Panc1 (cell line): ENCODE measurements at regions not wholly inside any gene's neighbourhood (a gene's known extent, or its start where the extent isn't known, plus 50 kb on each side); places are given as distances from the start of the nearest gene placed in this dataset.

ENCODE experiments used
- ATAC-seq: fragments of 200-7000 bp; cut with Tn5 transposase; 2 replicates; pipeline ENCODE4 v1.9.1; 2020; ENCODE audit warnings: mild to moderate bottlenecking, moderate library complexity
- BruUV-seq: library from RNA; stranded (reverse); fragments of 400-500 nt; replicated peaks from 2 replicates; lab custom pipeline; 2021; lab: Mats Ljungman, UMichigan
- CTCF ChIA-PET: fragments of 300-600 bp; sonication (Branson Sonifier 250); formaldehyde crosslinking; loops from one replicate; lab custom pipeline; 2022; ENCODE audit warnings: antibody characterized with exemption; lab: Charles Lee
- POLR2A ChIA-PET: fragments of 300-600 bp; sonication (Branson Sonifier 250); formaldehyde crosslinking; loops from one replicate; lab custom pipeline; 2022; ENCODE audit warnings: antibody characterized with exemption; lab: Charles Lee
- DNase-seq: peaks from one replicate; pipeline ENCODE4 v3.0.0-alpha.2; 2010; ENCODE audit warnings: low read depth, low spot score
- H3K27ac ChIP-seq: 2 replicates; pipeline ENCODE4 v1.5.1; 2011; ENCODE audit warnings: mild to moderate bottlenecking, low read length, inconsistent platforms
- H3K27me3 ChIP-seq: fragments of 200-500 bp; sonication (Bioruptor generic); 2 replicates; pipeline ENCODE4 v1.6.0; 2014; ENCODE audit warnings: low read length, inconsistent platforms; ENCODE audit not compliant: control insufficient read depth, insufficient read depth
- H3K36me3 ChIP-seq: fragments of 200-500 bp; sonication (Bioruptor generic); 2 replicates; pipeline ENCODE4 v1.5.1; 2014; ENCODE audit warnings: inconsistent platforms, mild to moderate bottlenecking, low read length, moderate library complexity; ENCODE audit not compliant: control insufficient read depth, insufficient read depth
- H3K4me1 ChIP-seq: 2 replicates; pipeline ENCODE4 v1.5.1; 2011; ENCODE audit warnings: inconsistent platforms, mild to moderate bottlenecking, low read length, moderate library complexity; ENCODE audit not compliant: control insufficient read depth, insufficient read depth
- H3K4me3 ChIP-seq, 2 experiments: 2 replicates each; pipeline ENCODE4 v1.5.1; 2011 to 2012; ENCODE audit warnings: low read depth in 2 of 2, low read length in 2 of 2, mild to moderate bottlenecking in 2 of 2, inconsistent platforms in 1 of 2, moderate library complexity in 1 of 2
- H3K9me3 ChIP-seq: fragments of 200-500 bp; sonication (Bioruptor generic); 2 replicates; pipeline ENCODE4 v1.5.1; 2014; ENCODE audit warnings: low read depth, mild to moderate bottlenecking, inconsistent platforms, low read length, moderate library complexity; ENCODE audit not compliant: control insufficient read depth, insufficient read depth
- CTCF ChIP-seq: fragments of 450-650 bp; IDR thresholded peaks from 2 replicates; pipeline ENCODE4 v1.5.1; 2017; ENCODE audit warnings: mild to moderate bottlenecking
- POLR2AphosphoS5 ChIP-seq: IDR thresholded peaks from 2 replicates; pipeline ENCODE4 v1.6.1; 2012; ENCODE audit warnings: mild to moderate bottlenecking, low read depth, low read length, moderate library complexity
- REST ChIP-seq, 2 experiments: IDR thresholded peaks; 2 replicates each; pipeline ENCODE4 v1.6.1; 2011 to 2012; ENCODE audit warnings: low read depth in 2 of 2, control low read depth in 1 of 2, low read length in 1 of 2, mild to moderate bottlenecking in 1 of 2, moderate library complexity in 1 of 2; ENCODE audit not compliant: insufficient read depth in 1 of 2
- SIN3A ChIP-seq: IDR thresholded peaks from 2 replicates; pipeline ENCODE4 v1.6.1; 2012; ENCODE audit warnings: low read depth, mild to moderate bottlenecking, low read length, moderate library complexity, borderline replicate concordance; ENCODE audit not compliant: insufficient read depth
- TCF7L2 ChIP-seq: IDR thresholded peaks from 2 replicates; pipeline ENCODE4 v1.6.1; 2011; ENCODE audit warnings: mild to moderate bottlenecking, low read depth, low read length, inconsistent platforms
- in situ Hi-C: cut with HindIII; loops from 2 replicates; pipeline ENCODE4 v1.10.0; 2016; ENCODE audit warnings: low sequenced_read_pairs, low pct_unique_long_range_greater_than_20kb
- intact Hi-C: fragments of 100-400 bp; cut with micrococcal nuclease; formaldehyde crosslinking; loops from one replicate; pipeline ENCODE4 v1.10.0; 2022; ENCODE audit not compliant: unreplicated experiment

- no peaks in the 10 kb centered on the region for H3K4me1 ChIP-seq
- peaks cover 2% of the 10 kb centered on the region for H3K27me3 ChIP-seq
- no peaks in the 10 kb centered on the region for H3K36me3 ChIP-seq
- TF ChIP-seq SIN3A, result no peak
- TF ChIP-seq TCF7L2, result no peak
- no peak for TF ChIP-seq REST (IDR thresholded peaks at IDR 0.05; ENCODE audit: insufficient read depth in 1 of 2, low read depth in 2 of 2, low read length in 1 of 2)
- TF ChIP-seq CTCF, result no peak
- no peak for TF ChIP-seq POLR2AphosphoS5
- intact Hi-C loops, result no loop called here
- DNase-seq (no peak), ATAC-seq (no peak)
- no peaks in the 10 kb centered on the region for H3K9me3 ChIP-seq
- no peak overlapping the region for H3K27ac ChIP-seq
- CTCF ChIA-PET, result no interaction called here
- POLR2A ChIA-PET, result no interaction called here
- H3K4me3 ChIP-seq, result no peak overlapping the region
- no TSS peak for BruUV-seq
- in situ Hi-C loops, result no loop called here
Measured at GRCh38 chr15:79492065-79492464, 59.9 kb downstream of the MINAR1 start.

- Histone ChIP-seq H3K9me3 (no peaks in the 10 kb centered on the region), H3K4me1 (no peaks in the 10 kb centered on the region), H3K36me3 (no peaks in the 10 kb centered on the region), H3K27me3 (peaks cover 12% of the 10 kb centered on the region), H3K4me3 (no peak overlapping the region), H3K27ac (no peak overlapping the region)
- ATAC-seq (no peak), DNase-seq (no peak)
- CTCF ChIA-PET, result no interaction called here
- no TSS peak for BruUV-seq
- in situ Hi-C loops, result no loop called here
- intact Hi-C loops, result no loop called here
- POLR2A ChIA-PET, result no interaction called here
- TF ChIP-seq TCF7L2, result no peak
- TF ChIP-seq REST (IDR thresholded peaks at IDR 0.05; ENCODE audit: insufficient read depth in 1 of 2, low read depth in 2 of 2, low read length in 1 of 2), result no peak
- no peak for TF ChIP-seq SIN3A
- no peak for TF ChIP-seq CTCF
- no peak for TF ChIP-seq POLR2AphosphoS5
Measured at GRCh38 chr15:79494384-79494909, 62.3 kb downstream of the MINAR1 start.
